Neuronal stem cell (in vitro differentiated cells): ENCODE measurements at regions not wholly inside any gene's neighbourhood (a gene's known extent, or its start where the extent isn't known, plus 50 kb on each side); places are given as distances from the start of the nearest gene placed in this dataset.

Experiments
- DNase-seq: peaks from one replicate; pipeline ENCODE4 v3.0.0-alpha.2; 2013; ENCODE audit warnings: low spot score
- H2AFZ ChIP-seq: one replicate; pipeline ENCODE4 v1.6.1; 2013; ENCODE audit warnings: mild to moderate bottlenecking, low read length, inconsistent platforms
- H2AK5ac ChIP-seq: 2 replicates; pipeline ENCODE4 v1.6.1; 2013; ENCODE audit warnings: low read depth, mild to moderate bottlenecking, inconsistent platforms, low read length, moderate library complexity, mixed read lengths
- H2BK120ac ChIP-seq: 2 replicates; pipeline ENCODE4 v1.6.1; 2013; ENCODE audit warnings: low read depth, mild to moderate bottlenecking, inconsistent platforms, low read length, moderate library complexity, mixed read lengths
- H2BK12ac ChIP-seq: one replicate; pipeline ENCODE4 v1.6.1; 2013; ENCODE audit warnings: low read length, inconsistent platforms
- H2BK15ac ChIP-seq: 2 replicates; pipeline ENCODE4 v1.6.1; 2013; ENCODE audit warnings: mild to moderate bottlenecking, low read length, inconsistent platforms, mixed read lengths
- H2BK5ac ChIP-seq: one replicate; pipeline ENCODE4 v1.6.1; 2013; ENCODE audit warnings: inconsistent platforms, mild to moderate bottlenecking, low read length, moderate library complexity
- H3K14ac ChIP-seq: one replicate; pipeline ENCODE4 v1.6.1; 2013; ENCODE audit warnings: low read length, inconsistent platforms
- H3K18ac ChIP-seq: 2 replicates; pipeline ENCODE4 v1.6.1; 2013; ENCODE audit warnings: low read length, inconsistent platforms
- H3K23ac ChIP-seq: 2 replicates; pipeline ENCODE4 v1.6.1; 2013; ENCODE audit warnings: low read depth, mild to moderate bottlenecking, mixed read lengths, low read length, inconsistent platforms; ENCODE audit not compliant: poor library complexity
- H3K27ac ChIP-seq: replicated peaks from 3 replicates; pipeline ENCODE4 v1.5.1; 2013; ENCODE audit warnings: low read length, inconsistent platforms
- H3K27me3 ChIP-seq, 3 experiments: 2 replicates each; pipeline ENCODE4 v1.6.1; 2013; ENCODE audit warnings: low read length in 3 of 3, mild to moderate bottlenecking in 2 of 3, inconsistent platforms in 1 of 3, low read depth in 1 of 3, mixed read lengths in 1 of 3, moderate library complexity in 1 of 3; ENCODE audit not compliant: control insufficient read depth in 3 of 3, insufficient read depth in 3 of 3
- H3K36me3 ChIP-seq, 2 donors: replicated peaks in 1 of 2; 2 replicates each; pipeline ENCODE4 v1.6.1; 2013; ENCODE audit warnings: low read length in 2 of 2; ENCODE audit not compliant: control insufficient read depth in 2 of 2, insufficient read depth in 2 of 2
- H3K4ac ChIP-seq: 2 replicates; pipeline ENCODE4 v1.6.1; 2013; ENCODE audit warnings: inconsistent platforms, mild to moderate bottlenecking, low read length, moderate library complexity
- H3K4me1 ChIP-seq, 2 donors: 1 replicate in 1 of 2; 2 replicates in 1 of 2; pipeline ENCODE4 v1.6.1; 2013; ENCODE audit warnings: low read length in 2 of 2, low read depth in 1 of 2; ENCODE audit not compliant: control insufficient read depth in 2 of 2, insufficient read depth in 1 of 2
- H3K4me2 ChIP-seq: one replicate; pipeline ENCODE4 v1.6.1; 2013; ENCODE audit warnings: mild to moderate bottlenecking, low read length, inconsistent platforms; ENCODE audit not compliant: insufficient read depth, poor library complexity, severe bottlenecking
- H3K4me3 ChIP-seq, 2 donors: 2 replicates each; pipeline ENCODE4 v1.5.1; 2013; ENCODE audit warnings: low read length in 2 of 2, mild to moderate bottlenecking in 2 of 2, inconsistent platforms in 1 of 2, moderate library complexity in 1 of 2
- H3K79me1 ChIP-seq: one replicate; pipeline ENCODE4 v1.6.1; 2013; ENCODE audit warnings: low read depth, mild to moderate bottlenecking, inconsistent platforms, low read length, moderate library complexity
- H3K9ac ChIP-seq: one replicate; pipeline ENCODE4 v1.6.1; 2013; ENCODE audit warnings: mild to moderate bottlenecking, low read depth, low read length, inconsistent platforms; ENCODE audit not compliant: poor library complexity
- H3K9me3 ChIP-seq, 2 donors: replicated peaks in 1 of 2; 2 replicates each; pipeline versions ENCODE3 to v1.6.1; 2013; ENCODE audit warnings: low read length in 2 of 2, mild to moderate bottlenecking in 2 of 2, inconsistent platforms in 1 of 2, low read depth in 1 of 2, mixed read lengths in 1 of 2, moderate library complexity in 1 of 2; ENCODE audit not compliant: control insufficient read depth in 2 of 2, insufficient read depth in 1 of 2
- H4K8ac ChIP-seq: one replicate; pipeline ENCODE4 v1.6.1; 2013; ENCODE audit warnings: low read depth, mild to moderate bottlenecking, inconsistent platforms, low read length, moderate library complexity
- H4K91ac ChIP-seq: one replicate; pipeline ENCODE4 v1.6.1; 2013; ENCODE audit warnings: low read length, low read depth, mild to moderate bottlenecking, inconsistent platforms; ENCODE audit not compliant: poor library complexity
- whole genome bisulfite sequencing, 2 donors: extraction: QIAGEN DNeasy Blood & Tissue Kit; methylation state at CpG; one replicate each; pipeline ENCODE4 v1.1.7; 2013; ENCODE audit warnings: missing lambda C conversion rate in 2 of 2, mixed read lengths in 1 of 2; ENCODE audit not compliant: insufficient read length in 2 of 2, insufficient replicate concordance in 1 of 2; ENCODE audit errors: extremely low coverage in 2 of 2; 5-methylcytosine and 5-hydroxymethylcytosine counted together

DNA sequence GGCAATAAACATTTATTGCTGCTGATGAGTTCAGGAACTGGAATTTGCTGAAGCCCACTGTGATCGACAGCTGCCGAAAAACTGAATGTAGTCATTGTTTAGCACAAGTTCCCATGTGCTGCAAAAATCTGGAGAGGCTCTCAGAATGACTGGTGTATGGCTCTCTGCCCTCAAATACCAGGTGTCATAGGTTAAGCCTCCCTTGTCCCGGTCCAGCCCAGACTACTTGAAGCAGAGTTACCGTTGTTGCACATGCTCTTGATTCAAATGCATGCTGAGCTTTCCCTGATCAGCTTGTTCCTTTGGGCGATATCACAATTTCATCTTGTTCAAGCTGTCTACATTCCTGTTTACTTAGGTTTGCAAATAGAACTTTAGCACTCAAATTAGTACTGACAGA, 625.2 kb downstream of the CPS1 start:
- no peak for DNase-seq
- no peak overlapping the region for H2AK5ac ChIP-seq
- H3K23ac ChIP-seq = no peak overlapping the region
- H3K14ac ChIP-seq = no peak overlapping the region
- no peak overlapping the region for H2BK120ac ChIP-seq
- no peak overlapping the region for H3K9ac ChIP-seq
- H3K4me2 ChIP-seq = no peak overlapping the region
- H4K91ac ChIP-seq = no peak overlapping the region
- no peak overlapping the region for H3K27ac ChIP-seq
- H3K36me3 ChIP-seq = no peaks in the 10 kb centered on the region
- H2BK5ac ChIP-seq = no peak overlapping the region
- peak overlapping the region; percentile 6 for H2AFZ ChIP-seq
- no peak overlapping the region for H2BK15ac ChIP-seq
- peaks cover 5 to 6% of the 10 kb centered on the region in 2 donors for H3K4me1 ChIP-seq
- H3K4ac ChIP-seq = no peak overlapping the region
- no peaks in the 10 kb centered on the region for H3K27me3 ChIP-seq
- no peaks in the 10 kb centered on the region for H3K9me3 ChIP-seq
- H3K79me1 ChIP-seq = no peaks in the 10 kb centered on the region
- H2BK12ac ChIP-seq = no peak overlapping the region
- no peak overlapping the region for H3K18ac ChIP-seq
- H3K4me3 ChIP-seq = no peak overlapping the region
- no peak overlapping the region for H4K8ac ChIP-seq
- WGBS, 2 donors = no CpG with 5 or more reads among the region's 5 CpGs

DNA sequence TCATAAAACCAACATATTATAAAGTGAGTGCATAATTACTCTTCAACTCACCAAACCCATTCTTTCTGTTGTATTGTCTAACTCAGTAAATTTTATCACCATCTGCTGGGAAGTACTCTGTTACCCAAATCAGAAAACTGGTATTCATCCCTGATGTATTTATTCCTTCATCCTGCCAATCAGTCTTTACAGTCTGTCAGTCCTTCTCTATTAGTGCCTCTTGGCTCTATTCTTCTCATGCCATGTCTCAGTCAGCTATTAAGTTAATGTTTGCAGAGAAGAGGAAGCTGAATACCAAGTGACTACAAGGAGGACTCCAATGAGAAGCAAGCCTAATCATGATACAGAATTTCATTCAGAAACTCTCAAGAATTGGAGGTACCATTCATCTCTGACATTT, 631.2 kb downstream of the CPS1 start:
- Histone ChIP-seq H3K4ac (no peak overlapping the region), H3K14ac (no peak overlapping the region), H3K4me1 (no peaks in the 10 kb centered on the region), H4K8ac (no peak overlapping the region), H3K18ac (no peak overlapping the region), H3K4me3 (no peak overlapping the region), H4K91ac (no peak overlapping the region), H2AFZ (no peak overlapping the region), H3K9ac (no peak overlapping the region), H2BK120ac (no peak overlapping the region), H3K36me3 (no peaks in the 10 kb centered on the region), H3K27me3 (no peaks in the 10 kb centered on the region), H3K79me1 (no peaks in the 10 kb centered on the region), H2BK5ac (no peak overlapping the region), H2BK15ac (no peak overlapping the region), H3K27ac (no peak overlapping the region), H2BK12ac (no peak overlapping the region), H3K23ac (no peak overlapping the region), H3K9me3 (no peaks in the 10 kb centered on the region), H3K4me2 (no peak overlapping the region), H2AK5ac (no peak overlapping the region)
- no peak for DNase-seq

DNA sequence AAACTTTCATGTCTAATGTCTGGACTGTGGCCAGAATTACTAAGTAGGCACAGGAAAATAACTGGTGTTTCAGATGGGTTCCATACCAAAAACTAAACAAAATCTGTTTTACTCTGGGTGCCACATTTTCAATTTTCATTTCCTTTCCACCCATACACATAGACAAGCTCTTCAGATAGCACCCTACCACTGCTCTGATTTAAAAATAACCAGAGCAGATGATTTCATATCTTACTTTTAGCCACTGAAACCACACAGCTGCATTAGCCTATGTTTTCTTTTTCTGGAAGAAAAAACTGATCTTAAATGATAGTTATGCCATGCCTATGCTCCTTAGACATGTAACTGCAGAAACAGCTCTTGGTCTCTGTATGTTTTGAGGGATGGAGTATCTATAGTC, 647.6 kb downstream of the CPS1 start:
- Histone ChIP-seq H3K23ac (no peak overlapping the region), H2BK5ac (no peak overlapping the region), H3K27me3 (no peaks in the 10 kb centered on the region), H3K14ac (no peak overlapping the region), H3K4me2 (no peak overlapping the region), H3K9ac (no peak overlapping the region), H3K4me1 (no peaks in the 10 kb centered on the region), H2BK12ac (no peak overlapping the region), H2AK5ac (no peak overlapping the region), H3K4me3 (no peak overlapping the region), H3K79me1 (no peaks in the 10 kb centered on the region), H2BK15ac (no peak overlapping the region), H4K8ac (no peak overlapping the region), H2AFZ (no peak overlapping the region), H3K4ac (no peak overlapping the region), H4K91ac (no peak overlapping the region), H3K36me3 (no peaks in the 10 kb centered on the region), H3K9me3 (no peaks in the 10 kb centered on the region), H3K18ac (no peak overlapping the region), H3K27ac (no peak overlapping the region), H2BK120ac (no peak overlapping the region)
- no peak for DNase-seq

DNA sequence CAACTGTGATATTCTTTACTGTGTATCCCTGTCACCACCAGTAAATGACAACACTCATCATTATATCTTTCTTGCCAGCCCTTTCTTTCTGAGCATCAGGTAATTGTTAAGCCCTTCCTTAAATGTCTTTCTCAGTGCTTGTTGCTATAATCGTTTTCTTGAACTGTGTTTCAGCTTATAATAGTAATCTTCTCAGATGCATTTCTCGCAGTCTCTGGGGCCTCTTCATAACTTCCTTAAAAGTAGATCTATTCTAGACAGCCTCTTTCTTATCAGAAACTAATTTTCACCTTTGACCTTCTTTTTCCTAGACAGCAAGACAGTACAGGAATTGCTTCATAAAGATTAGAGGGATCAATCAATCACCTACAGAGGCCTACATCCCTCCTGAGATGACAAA, 648.1 kb downstream of the CPS1 start:
- H3K9me3 ChIP-seq = no peaks in the 10 kb centered on the region
- no peak overlapping the region for H3K18ac ChIP-seq
- DNase-seq = no peak
- no peak overlapping the region for H2BK15ac ChIP-seq
- no peak overlapping the region for H3K23ac ChIP-seq
- H3K27ac ChIP-seq = no peak overlapping the region
- no peak overlapping the region for H2BK12ac ChIP-seq
- no peaks in the 10 kb centered on the region for H3K36me3 ChIP-seq
- no peaks in the 10 kb centered on the region for H3K27me3 ChIP-seq
- H2AK5ac ChIP-seq = no peak overlapping the region
- no peak overlapping the region for H2BK120ac ChIP-seq
- no peak overlapping the region for H3K4me3 ChIP-seq
- H2BK5ac ChIP-seq = no peak overlapping the region
- H3K79me1 ChIP-seq = no peaks in the 10 kb centered on the region
- no peak overlapping the region for H2AFZ ChIP-seq
- no peak overlapping the region for H3K14ac ChIP-seq
- H3K4me2 ChIP-seq = no peak overlapping the region
- H3K9ac ChIP-seq = no peak overlapping the region
- H3K4me1 ChIP-seq = no peaks in the 10 kb centered on the region
- no peak overlapping the region for H4K8ac ChIP-seq
- no peak overlapping the region for H3K4ac ChIP-seq
- WGBS, 2 donors = no CpG with 5 or more reads among the region's 2 CpGs
- no peak overlapping the region for H4K91ac ChIP-seq
